NOMO-1 treated with DMSO at 0.1 percent for 48 hours (cell line): ENCODE measurements at regions not wholly inside any gene's neighbourhood (a gene's known extent, or its start where the extent isn't known, plus 50 kb on each side); places are given as distances from the start of the nearest gene placed in this dataset.

ENCODE experiments used
- DNase-seq: peaks from one replicate; lab custom pipeline; 2025; ENCODE audit not compliant: unreplicated experiment; lab: John Stamatoyannopoulos, UW

DNA sequence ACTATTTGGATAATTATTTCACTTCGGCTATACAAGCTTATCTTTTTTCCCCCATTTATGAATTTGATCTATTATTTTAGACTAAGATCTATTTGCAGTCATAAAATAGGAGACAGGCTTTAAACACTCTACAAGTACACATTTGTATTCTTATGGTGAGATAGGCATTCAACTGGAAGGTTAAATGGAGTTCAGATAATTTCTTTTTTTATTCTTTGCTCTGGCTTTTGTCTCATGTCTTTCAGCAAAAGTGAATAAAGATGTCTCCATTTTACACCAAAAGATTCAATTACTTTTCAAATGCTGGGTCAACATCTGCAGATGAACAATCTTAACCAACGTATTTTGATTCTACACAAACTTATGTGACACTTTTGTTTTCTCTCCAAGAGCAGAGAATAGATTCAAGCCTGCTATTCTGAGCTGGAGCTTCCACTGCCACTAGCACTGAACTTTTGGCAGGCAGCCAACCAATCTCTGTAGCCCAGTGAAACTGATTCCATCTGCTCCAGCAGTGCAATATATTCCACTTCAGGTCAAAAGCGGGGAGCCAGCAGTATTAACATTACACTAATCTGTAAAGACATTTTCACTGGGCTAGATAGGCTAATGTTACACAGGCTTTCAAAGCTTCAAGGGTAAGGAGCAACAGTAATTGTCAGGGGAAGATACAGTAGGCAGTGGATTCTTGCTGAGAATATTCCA, 452.0 kb upstream of the ZNF608 start:
- DNase-seq: no peak

GRCh38 chr5:125199373-125199772, 452.9 kb upstream of the ZNF608 start:
- no peak for DNase-seq

- no peak for DNase-seq
Observed at GRCh38 chr5:125199968-125200865, 453.8 kb upstream of the ZNF608 start.

- no peak for DNase-seq
Observed at GRCh38 chr5:125200866-125201373, 454.5 kb upstream of the ZNF608 start.

GRCh38 chr5:125201446-125202052, 455.1 kb upstream of the ZNF608 start:
- no peak for DNase-seq

DNA sequence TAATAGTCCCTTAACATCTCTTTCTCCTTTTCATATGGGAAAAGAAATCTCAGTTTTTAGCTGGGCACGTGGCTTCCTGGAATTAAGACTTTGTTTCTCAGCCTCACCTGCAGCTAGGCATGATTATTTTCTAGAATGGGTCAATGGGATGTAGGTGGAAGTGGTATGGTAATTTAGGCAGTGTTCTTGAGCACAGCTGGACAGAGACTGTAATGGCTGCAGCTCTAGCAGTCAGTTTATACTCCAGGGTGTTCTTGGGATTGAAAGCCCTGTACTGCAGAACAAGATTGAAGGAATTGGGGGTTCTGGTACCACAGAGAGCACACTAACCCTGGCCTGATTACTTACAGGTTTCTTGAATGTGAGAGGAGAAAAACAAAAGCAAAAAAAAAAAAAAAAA, 455.9 kb upstream of the ZNF608 start:
- DNase-seq: no peak

DNA sequence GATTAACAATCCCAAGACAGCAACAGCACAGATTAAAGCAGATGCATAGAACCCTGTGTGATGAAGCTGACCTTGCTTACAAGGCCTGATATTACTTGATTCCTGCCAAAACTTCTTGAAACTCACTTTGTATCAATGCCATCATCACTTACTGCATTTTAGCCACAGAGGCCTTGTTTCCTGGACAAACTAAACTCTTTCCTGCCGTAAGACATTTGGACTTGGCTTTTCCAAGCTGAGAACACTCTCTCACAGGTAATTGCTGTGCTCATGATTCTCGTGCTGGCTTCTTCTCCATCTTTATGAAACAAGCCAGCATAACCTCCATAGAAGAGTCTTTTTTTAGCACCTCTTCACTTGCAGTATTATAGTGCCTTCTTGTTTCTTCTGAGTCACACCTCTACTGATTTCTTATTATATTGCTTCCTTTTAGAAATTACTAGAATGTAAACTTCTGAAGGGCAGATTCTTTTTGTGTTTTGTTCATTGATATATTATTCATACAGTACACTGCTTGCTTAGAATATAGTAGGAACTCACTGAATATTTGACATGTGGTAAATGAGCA, 456.5 kb upstream of the ZNF608 start:
- no peak for DNase-seq

- no peak for DNase-seq
Observed at GRCh38 chr5:125203912-125204311, 457.5 kb upstream of the ZNF608 start.

DNA sequence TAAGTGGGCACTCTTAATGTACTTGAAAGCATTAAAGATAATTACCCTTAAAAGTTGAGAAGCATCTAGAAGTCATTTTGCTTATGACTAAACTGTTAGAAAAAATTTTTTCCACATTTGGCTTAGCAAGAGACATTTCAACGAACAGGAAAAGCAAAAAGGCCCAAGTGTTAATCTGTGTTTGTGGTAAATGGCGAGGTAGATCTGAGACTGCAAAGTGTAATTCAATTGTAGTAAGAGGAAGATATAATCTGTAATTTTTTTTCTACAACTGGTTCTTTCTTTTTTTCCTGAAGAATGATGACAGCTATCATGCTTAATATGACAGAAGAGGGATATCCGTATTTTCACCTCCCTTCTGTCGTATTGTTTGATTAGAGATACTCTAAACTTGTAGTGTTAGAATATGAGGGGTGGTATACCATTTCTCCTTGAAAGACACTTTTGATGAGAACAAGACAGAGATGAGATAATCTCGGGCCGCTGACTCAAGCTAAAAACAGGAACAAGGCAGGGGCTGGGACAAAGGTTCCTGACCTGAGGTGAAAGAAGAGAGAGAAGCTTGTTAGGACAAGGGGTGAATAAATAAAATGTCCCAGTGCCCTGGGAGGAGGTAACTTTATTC, 459.3 kb upstream of the ZNF608 start:
- DNase-seq: no peak

DNA sequence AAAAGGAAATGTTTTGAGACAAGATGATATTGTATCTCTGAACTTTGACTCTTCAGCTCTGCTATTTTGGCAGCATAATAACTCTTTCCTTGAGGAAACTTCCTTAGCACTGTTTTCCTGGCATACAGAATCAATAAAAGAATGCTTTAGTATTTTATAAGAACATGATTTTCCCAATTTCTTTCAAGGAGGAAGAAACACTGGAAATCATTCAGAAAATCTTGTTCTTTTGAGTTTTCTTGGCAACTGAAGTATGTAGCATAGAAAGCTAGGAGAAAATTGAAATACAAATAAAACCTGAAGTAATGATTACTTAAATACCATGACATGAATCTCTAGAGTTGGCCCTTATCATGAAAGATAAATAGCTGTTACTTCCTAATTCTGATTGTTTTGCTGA, 461.4 kb upstream of the ZNF608 start:
- DNase-seq: no peak

- no peak for DNase-seq
Observed at GRCh38 chr5:125209650-125210049, 463.2 kb upstream of the ZNF608 start.

- DNase-seq: no peak
Observed at GRCh38 chr5:125210242-125210947, 464.0 kb upstream of the ZNF608 start.

DNA sequence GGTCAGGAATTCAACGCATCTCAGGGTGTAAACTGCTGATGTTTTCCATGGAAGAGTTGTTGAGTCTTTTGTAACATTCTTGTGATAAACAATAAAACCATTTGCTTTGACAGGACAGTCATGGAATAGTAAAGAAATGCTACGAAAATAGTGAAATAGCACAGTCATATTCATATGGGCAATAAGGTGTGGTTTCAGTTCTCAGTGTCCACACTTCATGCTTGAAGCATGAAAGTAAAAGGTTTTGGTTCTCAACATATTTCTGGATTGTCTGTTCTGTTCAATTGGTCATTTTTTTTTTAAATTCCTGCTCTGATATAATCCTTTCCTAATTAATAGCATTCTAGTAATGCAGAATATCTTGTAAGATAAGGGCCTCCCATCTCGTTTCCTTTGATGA, 467.6 kb upstream of the ZNF608 start:
- no peak for DNase-seq

- DNase-seq: no peak
Observed at GRCh38 chr5:125215593-125215992, 469.2 kb upstream of the ZNF608 start.

GRCh38 chr5:125219710-125220109, 473.3 kb upstream of the ZNF608 start:
- no peak for DNase-seq

DNA sequence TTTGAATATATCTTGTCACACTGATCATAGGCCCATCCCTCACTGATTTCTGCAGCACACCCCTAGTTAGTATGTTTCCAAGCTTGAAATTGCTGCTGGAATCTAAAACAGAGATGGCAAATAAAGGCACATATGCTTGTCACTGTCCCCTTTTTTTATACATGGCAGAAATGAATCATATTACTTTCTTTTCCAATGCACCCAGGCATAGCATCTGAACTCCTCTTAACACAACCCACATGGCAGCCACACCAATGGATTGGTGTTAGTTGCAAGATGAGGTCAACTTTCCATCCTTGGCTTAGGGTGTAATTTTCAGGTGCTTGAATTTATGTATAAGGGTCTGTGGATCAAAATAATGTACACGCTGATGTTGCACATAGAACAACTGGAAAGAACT, 473.8 kb upstream of the ZNF608 start:
- DNase-seq: no peak

GRCh38 chr5:125222597-125223240, 476.3 kb upstream of the ZNF608 start:
- no peak for DNase-seq

- no peak for DNase-seq
Observed at GRCh38 chr5:125225424-125225823, 479.0 kb upstream of the ZNF608 start.

GRCh38 chr5:125226825-125227224, 480.4 kb upstream of the ZNF608 start:
- DNase-seq: no peak
